ENCODE measurements at regions not wholly inside any gene's neighbourhood (a gene's known extent, or its start where the extent isn't known, plus 50 kb on each side); places are given as distances from the start of the nearest gene placed in this dataset.

GRCh38 chr2:64865831-64866345, 123.3 kb upstream of the SLC1A4 start:
- TF ChIP-seq CTCF (IDR thresholded peaks at IDR 0.05) (no peak), POLR2A (IDR thresholded peaks at IDR 0.05) (no peak)
